ENCODE measurements at regions not wholly inside any gene's neighbourhood (a gene's known extent, or its start where the extent isn't known, plus 50 kb on each side); places are given as distances from the start of the nearest gene placed in this dataset.

DNA sequence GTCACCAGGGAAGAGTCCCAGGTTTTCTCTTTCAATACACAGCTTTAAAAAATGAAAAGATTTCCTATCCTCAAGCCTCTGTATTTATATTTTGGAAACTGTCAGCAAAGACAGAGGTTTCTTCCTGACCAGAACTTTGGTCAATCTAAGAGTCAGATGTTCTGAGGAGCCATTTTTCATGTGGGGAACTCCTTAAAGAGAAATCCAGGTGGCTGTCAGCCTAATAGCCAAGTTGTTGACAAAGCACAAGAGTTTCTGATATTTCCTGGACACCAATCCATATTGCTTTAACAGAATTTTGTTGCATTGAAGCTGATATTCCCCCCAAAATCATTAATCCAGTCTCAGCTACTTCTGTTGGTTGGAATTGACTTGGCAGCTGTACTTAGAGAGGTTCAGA lies 318.6 kb upstream of the NFIA start:
- TF ChIP-seq, protein P1, sequence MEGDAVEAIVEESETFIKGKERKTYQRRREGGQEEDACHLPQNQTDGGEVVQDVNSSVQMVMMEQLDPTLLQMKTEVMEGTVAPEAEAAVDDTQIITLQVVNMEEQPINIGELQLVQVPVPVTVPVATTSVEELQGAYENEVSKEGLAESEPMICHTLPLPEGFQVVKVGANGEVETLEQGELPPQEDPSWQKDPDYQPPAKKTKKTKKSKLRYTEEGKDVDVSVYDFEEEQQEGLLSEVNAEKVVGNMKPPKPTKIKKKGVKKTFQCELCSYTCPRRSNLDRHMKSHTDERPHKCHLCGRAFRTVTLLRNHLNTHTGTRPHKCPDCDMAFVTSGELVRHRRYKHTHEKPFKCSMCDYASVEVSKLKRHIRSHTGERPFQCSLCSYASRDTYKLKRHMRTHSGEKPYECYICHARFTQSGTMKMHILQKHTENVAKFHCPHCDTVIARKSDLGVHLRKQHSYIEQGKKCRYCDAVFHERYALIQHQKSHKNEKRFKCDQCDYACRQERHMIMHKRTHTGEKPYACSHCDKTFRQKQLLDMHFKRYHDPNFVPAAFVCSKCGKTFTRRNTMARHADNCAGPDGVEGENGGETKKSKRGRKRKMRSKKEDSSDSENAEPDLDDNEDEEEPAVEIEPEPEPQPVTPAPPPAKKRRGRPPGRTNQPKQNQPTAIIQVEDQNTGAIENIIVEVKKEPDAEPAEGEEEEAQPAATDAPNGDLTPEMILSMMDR (IDR thresholded peaks at IDR 0.05; ENCODE audit: insufficient read depth, low read length, poor library complexity, severe bottlenecking), result no peak
- TF ChIP-seq EZH2phosphoT487 (conservative IDR thresholded peaks at IDR 0.05; ENCODE audit: low read length), result no peak

Measured in SU-DHL-6 (cell line).